ENCODE measurements at regions not wholly inside any gene's neighbourhood (a gene's known extent, or its start where the extent isn't known, plus 50 kb on each side); places are given as distances from the start of the nearest gene placed in this dataset.

GRCh38 chr4:43560047-43560446, 667.5 kb downstream of the GRXCR1 start:
- TF ChIP-seq, protein P1, sequence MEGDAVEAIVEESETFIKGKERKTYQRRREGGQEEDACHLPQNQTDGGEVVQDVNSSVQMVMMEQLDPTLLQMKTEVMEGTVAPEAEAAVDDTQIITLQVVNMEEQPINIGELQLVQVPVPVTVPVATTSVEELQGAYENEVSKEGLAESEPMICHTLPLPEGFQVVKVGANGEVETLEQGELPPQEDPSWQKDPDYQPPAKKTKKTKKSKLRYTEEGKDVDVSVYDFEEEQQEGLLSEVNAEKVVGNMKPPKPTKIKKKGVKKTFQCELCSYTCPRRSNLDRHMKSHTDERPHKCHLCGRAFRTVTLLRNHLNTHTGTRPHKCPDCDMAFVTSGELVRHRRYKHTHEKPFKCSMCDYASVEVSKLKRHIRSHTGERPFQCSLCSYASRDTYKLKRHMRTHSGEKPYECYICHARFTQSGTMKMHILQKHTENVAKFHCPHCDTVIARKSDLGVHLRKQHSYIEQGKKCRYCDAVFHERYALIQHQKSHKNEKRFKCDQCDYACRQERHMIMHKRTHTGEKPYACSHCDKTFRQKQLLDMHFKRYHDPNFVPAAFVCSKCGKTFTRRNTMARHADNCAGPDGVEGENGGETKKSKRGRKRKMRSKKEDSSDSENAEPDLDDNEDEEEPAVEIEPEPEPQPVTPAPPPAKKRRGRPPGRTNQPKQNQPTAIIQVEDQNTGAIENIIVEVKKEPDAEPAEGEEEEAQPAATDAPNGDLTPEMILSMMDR (conservative IDR thresholded peaks at IDR 0.05; ENCODE audit: low read length), result no peak
- TF ChIP-seq EZH2phosphoT487 (IDR thresholded peaks at IDR 0.05; ENCODE audit: borderline replicate concordance, low read depth, low read length), result no peak
